ENCODE measurements at regions not wholly inside any gene's neighbourhood (a gene's known extent, or its start where the extent isn't known, plus 50 kb on each side); places are given as distances from the start of the nearest gene placed in this dataset.
A peak's percentile ranks its signal among the peaks of the same experiment; 100 is the strongest.

- ChIA-PET CTCF (interaction anchor here (0.6 kb wide), 1 partner anchor 17 kb away, joined by 4 read pairs; no protein-coding TSS in a partner anchor), POLR2A (no interaction called here)
- DNase-seq (ENCODE audit: unreplicated experiment), result no peak
- no peak overlapping the region for H3K27ac Mint-ChIP-seq (ENCODE audit: low read depth, unreplicated experiment)
- no peak overlapping the region for H3K4me3 Mint-ChIP-seq (ENCODE audit: unreplicated experiment)
- peaks cover 10% of the 10 kb centered on the region for H3K27me3 Mint-ChIP-seq (ENCODE audit: insufficient read depth, unreplicated experiment)
- intact Hi-C loops (cut with micrococcal nuclease), result no loop called here
- no peak for TF ChIP-seq CTCF (IDR thresholded peaks at IDR 0.05; ENCODE audit: unreplicated experiment)
- no peaks in the 10 kb centered on the region for H3K36me3 Mint-ChIP-seq (ENCODE audit: insufficient read depth, unreplicated experiment)
- peaks cover 4% of the 10 kb centered on the region for H3K4me1 Mint-ChIP-seq (ENCODE audit: insufficient read depth, unreplicated experiment)
- H3K9me3 Mint-ChIP-seq (ENCODE audit: unreplicated experiment), result no peaks in the 10 kb centered on the region
- no TSS peak for BruUV-seq (replicated peaks)
Measured at GRCh38 chrX:131795442-131796229, 227.5 kb upstream of the STK26 start.

GRCh38 chrX:131801066-131801465 lies 222.0 kb upstream of the STK26 start:
- no peak for TF ChIP-seq CTCF (IDR thresholded peaks at IDR 0.05; ENCODE audit: unreplicated experiment)
- H3K4me3 Mint-ChIP-seq (ENCODE audit: unreplicated experiment), result no peak overlapping the region
- ChIA-PET CTCF (interaction anchor here (0.6 to 2.9 kb wide), 4 partner anchors 8 to 232 kb away, joined by 3 to 29 read pairs (median 4); no protein-coding TSS in a partner anchor), POLR2A (no interaction called here)
- DNase-seq (ENCODE audit: unreplicated experiment), result no peak
- H3K36me3 Mint-ChIP-seq (ENCODE audit: insufficient read depth, unreplicated experiment), result no peaks in the 10 kb centered on the region
- H3K4me1 Mint-ChIP-seq (ENCODE audit: insufficient read depth, unreplicated experiment), result peaks cover 7% of the 10 kb centered on the region
- H3K27me3 Mint-ChIP-seq (ENCODE audit: insufficient read depth, unreplicated experiment), result no peaks in the 10 kb centered on the region
- no peak overlapping the region for H3K27ac Mint-ChIP-seq (ENCODE audit: low read depth, unreplicated experiment)
- no peaks in the 10 kb centered on the region for H3K9me3 Mint-ChIP-seq (ENCODE audit: unreplicated experiment)
- intact Hi-C loops (cut with micrococcal nuclease), result no loop called here
- BruUV-seq (replicated peaks), result no TSS peak

GRCh38 chrX:131801911-131802310 lies 221.2 kb upstream of the STK26 start:
- no peak overlapping the region for H3K27ac Mint-ChIP-seq (ENCODE audit: low read depth, unreplicated experiment)
- no TSS peak for BruUV-seq (replicated peaks)
- H3K4me3 Mint-ChIP-seq (ENCODE audit: unreplicated experiment), result no peak overlapping the region
- no peaks in the 10 kb centered on the region for H3K36me3 Mint-ChIP-seq (ENCODE audit: insufficient read depth, unreplicated experiment)
- intact Hi-C loops (cut with micrococcal nuclease), result no loop called here
- DNase-seq (ENCODE audit: unreplicated experiment), result no peak
- no peaks in the 10 kb centered on the region for H3K27me3 Mint-ChIP-seq (ENCODE audit: insufficient read depth, unreplicated experiment)
- no peaks in the 10 kb centered on the region for H3K9me3 Mint-ChIP-seq (ENCODE audit: unreplicated experiment)
- POLR2A ChIA-PET, result interaction anchor here (0.9 to 1.1 kb wide), 3 partner anchors 9 to 20 kb away, joined by 3 to 6 read pairs (median 5); no protein-coding TSS in a partner anchor
- CTCF ChIA-PET, result interaction anchor here (0.7 to 2.9 kb wide), 14 partner anchors 8 to 1281 kb away, joined by 3 to 29 read pairs (median 4); no protein-coding TSS in a partner anchor
- TF ChIP-seq CTCF (IDR thresholded peaks at IDR 0.05; ENCODE audit: unreplicated experiment), result no peak
- peaks cover 7% of the 10 kb centered on the region for H3K4me1 Mint-ChIP-seq (ENCODE audit: insufficient read depth, unreplicated experiment)

- ChIA-PET CTCF (interaction anchor here (0.7 to 2.9 kb wide), 17 partner anchors 9 to 1280 kb away, joined by 3 to 29 read pairs (median 4); no protein-coding TSS in a partner anchor), POLR2A (interaction anchor here (0.8 to 1.1 kb wide), 4 partner anchors 9 to 21 kb away, joined by 3 to 6 read pairs (median 4); no protein-coding TSS in a partner anchor)
- peak; percentile 76 for DNase-seq (ENCODE audit: unreplicated experiment)
- Mint-ChIP-seq H3K4me3 (ENCODE audit: unreplicated experiment) (peak overlapping the region; percentile 70), H3K36me3 (ENCODE audit: insufficient read depth, unreplicated experiment) (no peaks in the 10 kb centered on the region), H3K27ac (ENCODE audit: low read depth, unreplicated experiment) (no peak overlapping the region), H3K9me3 (ENCODE audit: unreplicated experiment) (no peaks in the 10 kb centered on the region), H3K27me3 (ENCODE audit: insufficient read depth, unreplicated experiment) (no peaks in the 10 kb centered on the region), H3K4me1 (ENCODE audit: insufficient read depth, unreplicated experiment) (peaks cover 7% of the 10 kb centered on the region)
- BruUV-seq (replicated peaks), result no TSS peak
- intact Hi-C loops (cut with micrococcal nuclease), result no loop called here
- peak; percentile 73 for TF ChIP-seq CTCF (IDR thresholded peaks at IDR 0.05; ENCODE audit: unreplicated experiment)
Measured at GRCh38 chrX:131802836-131803626, 220.1 kb upstream of the STK26 start.

All from MCF 10A (cell line).